ENCODE measurements at regions not wholly inside any gene's neighbourhood (a gene's known extent, or its start where the extent isn't known, plus 50 kb on each side); places are given as distances from the start of the nearest gene placed in this dataset.

DNA sequence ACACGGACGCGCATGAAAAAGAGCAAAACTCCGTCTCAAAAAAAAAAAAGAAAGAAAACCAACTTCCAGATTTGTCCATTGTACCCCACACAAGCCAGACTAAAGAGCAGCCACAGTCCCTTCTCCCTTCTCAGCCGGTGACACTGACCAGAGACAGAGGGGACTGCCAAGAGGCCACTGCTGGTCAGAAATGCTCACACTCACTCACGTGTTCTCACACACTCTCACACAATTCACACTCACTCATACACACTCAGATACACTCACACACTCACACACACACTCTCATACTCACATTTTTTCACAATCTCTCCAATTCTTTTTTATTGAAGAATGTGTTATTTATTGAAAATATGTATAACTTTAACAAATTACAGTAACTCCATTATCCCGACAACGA, 90.8 kb upstream of the RAB4A start:
- no peak overlapping the region for H3K4me3 ChIP-seq (ENCODE audit: low read depth, low read length)
- TF ChIP-seq, protein P1, sequence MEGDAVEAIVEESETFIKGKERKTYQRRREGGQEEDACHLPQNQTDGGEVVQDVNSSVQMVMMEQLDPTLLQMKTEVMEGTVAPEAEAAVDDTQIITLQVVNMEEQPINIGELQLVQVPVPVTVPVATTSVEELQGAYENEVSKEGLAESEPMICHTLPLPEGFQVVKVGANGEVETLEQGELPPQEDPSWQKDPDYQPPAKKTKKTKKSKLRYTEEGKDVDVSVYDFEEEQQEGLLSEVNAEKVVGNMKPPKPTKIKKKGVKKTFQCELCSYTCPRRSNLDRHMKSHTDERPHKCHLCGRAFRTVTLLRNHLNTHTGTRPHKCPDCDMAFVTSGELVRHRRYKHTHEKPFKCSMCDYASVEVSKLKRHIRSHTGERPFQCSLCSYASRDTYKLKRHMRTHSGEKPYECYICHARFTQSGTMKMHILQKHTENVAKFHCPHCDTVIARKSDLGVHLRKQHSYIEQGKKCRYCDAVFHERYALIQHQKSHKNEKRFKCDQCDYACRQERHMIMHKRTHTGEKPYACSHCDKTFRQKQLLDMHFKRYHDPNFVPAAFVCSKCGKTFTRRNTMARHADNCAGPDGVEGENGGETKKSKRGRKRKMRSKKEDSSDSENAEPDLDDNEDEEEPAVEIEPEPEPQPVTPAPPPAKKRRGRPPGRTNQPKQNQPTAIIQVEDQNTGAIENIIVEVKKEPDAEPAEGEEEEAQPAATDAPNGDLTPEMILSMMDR (IDR thresholded peaks at IDR 0.05; ENCODE audit: control insufficient read depth, extremely low read depth, insufficient read depth) = no peak
- DNase-seq (ENCODE audit: low read depth) = no peak

DNA sequence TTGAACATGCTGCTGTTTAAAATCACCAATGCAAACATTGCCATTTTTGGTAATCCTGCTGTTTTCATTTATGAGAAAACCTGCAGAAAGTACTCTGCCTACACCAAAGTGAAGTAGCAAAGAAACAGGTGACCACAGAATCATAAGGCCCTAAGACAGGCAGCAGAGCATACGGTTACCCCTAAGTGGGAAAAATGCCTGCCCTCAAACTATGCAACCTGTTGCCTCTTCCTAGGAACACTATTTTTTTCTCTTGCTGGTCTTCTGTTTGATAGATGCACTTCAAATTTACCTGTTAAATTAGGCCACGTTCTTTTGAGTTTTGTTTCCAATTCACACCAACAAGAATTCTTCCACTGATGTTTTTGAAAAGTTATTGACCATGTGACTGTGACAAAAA, 89.5 kb upstream of the RAB4A start:
- TF ChIP-seq, protein P1 (IDR thresholded peaks at IDR 0.05; ENCODE audit: control insufficient read depth, extremely low read depth, insufficient read depth) = no peak
- no peak for DNase-seq (ENCODE audit: low read depth)
- H3K4me3 ChIP-seq (ENCODE audit: low read depth, low read length) = no peak overlapping the region

DNA sequence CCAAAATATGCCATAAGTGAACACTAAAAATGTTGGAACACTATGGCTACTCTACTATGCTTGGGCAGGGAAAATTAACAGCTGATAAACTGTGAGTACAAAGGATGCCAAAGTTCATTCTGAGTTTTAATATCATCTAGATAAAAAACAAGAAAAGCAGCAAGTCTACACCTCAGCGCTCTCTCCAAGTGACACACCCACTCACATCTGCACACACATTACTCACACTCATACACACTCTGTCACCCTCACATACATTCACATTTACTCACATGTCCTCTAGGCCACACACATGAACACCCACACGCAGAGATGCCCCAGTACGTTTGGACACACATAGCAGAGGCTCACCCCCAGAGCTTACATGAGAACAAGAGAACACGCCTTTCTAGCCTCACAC, 87.3 kb upstream of the RAB4A start:
- no peak overlapping the region for H3K4me3 ChIP-seq (ENCODE audit: low read depth, low read length)
- DNase-seq (ENCODE audit: low read depth) = no peak
- TF ChIP-seq, protein P1 (IDR thresholded peaks at IDR 0.05; ENCODE audit: control insufficient read depth, extremely low read depth, insufficient read depth) = no peak

DNA sequence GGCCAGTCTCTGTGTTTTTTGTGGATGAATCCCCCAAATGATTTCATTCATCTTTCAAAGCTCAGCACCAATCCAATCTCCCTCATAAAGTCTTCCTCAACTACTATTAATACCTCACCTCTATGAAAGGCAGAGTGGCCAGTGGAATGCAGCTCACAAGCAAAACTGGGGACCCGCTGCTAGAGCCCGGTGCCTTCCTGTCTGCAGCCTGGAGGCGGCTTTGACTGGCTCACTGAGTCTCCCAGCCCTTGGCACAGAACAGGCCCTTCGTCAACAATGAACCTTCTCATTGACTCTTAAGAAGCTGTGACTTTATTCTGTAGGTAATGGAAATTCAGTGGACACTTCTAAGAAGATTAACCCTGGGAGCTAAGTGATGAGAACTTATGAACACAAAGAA, 86.8 kb upstream of the RAB4A start:
- no peak for DNase-seq (ENCODE audit: low read depth)
- TF ChIP-seq, protein P1 (IDR thresholded peaks at IDR 0.05; ENCODE audit: control insufficient read depth, extremely low read depth, insufficient read depth) = no peak
- H3K4me3 ChIP-seq (ENCODE audit: low read depth, low read length) = no peak overlapping the region

DNA sequence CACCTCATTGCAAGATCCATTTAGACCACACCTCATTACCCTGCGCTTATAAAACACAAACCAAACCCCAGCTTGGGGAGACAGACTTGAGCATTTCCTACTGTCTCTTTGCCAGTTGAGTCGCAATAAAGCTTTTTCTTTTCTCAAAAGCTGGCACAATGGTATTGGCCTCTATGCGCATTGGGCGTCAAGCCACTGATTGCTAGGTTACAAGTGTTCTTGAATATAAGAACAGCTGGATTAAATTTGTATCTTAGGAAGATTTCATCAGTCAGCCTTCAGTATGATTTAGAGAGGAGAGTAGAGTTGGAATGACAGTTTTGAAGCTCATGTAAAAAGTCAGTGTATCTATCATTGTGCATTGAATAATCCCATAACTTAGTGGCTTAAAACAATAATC, 84.9 kb upstream of the RAB4A start:
- H3K4me3 ChIP-seq (ENCODE audit: low read depth, low read length) = no peak overlapping the region
- TF ChIP-seq, protein P1 (IDR thresholded peaks at IDR 0.05; ENCODE audit: control insufficient read depth, extremely low read depth, insufficient read depth) = no peak
- DNase-seq (ENCODE audit: low read depth) = no peak

DNA sequence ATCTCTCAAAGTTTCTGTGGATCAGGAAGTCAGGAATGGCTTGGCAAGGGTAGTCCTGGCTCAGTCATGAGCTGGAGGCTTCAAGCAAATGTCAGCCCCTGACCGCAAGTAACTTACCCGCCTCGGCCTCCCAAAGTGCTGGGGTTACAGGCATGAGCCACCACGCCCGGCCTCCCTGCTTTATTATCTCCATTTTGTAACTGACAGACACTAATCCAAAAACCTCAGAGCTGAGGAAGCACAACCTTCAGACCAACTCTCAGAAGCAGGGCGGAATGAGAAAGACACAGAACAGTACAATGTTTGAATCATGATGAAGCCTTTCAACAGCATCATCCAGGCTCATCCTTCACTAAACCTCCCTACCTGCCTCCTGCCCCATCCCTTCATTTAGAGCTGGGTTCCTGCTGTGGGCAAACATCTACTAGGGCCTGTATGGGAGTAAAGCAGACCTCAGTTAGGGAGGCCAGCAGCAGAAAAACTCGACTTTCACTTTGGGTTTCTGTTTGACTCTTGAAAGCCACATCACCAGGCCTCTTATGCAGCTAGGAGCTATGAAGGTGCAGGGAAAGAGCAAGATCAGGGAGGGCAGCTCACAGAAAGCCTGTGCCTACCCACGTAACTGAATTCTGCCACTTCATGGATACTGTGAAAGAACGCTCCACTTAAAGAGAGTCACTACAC, 84.4 kb upstream of the RAB4A start:
- TF ChIP-seq, protein P1 (IDR thresholded peaks at IDR 0.05; ENCODE audit: control insufficient read depth, extremely low read depth, insufficient read depth) = no peak
- no peak for DNase-seq (ENCODE audit: low read depth)
- no peak overlapping the region for H3K4me3 ChIP-seq (ENCODE audit: low read depth, low read length)

DNA sequence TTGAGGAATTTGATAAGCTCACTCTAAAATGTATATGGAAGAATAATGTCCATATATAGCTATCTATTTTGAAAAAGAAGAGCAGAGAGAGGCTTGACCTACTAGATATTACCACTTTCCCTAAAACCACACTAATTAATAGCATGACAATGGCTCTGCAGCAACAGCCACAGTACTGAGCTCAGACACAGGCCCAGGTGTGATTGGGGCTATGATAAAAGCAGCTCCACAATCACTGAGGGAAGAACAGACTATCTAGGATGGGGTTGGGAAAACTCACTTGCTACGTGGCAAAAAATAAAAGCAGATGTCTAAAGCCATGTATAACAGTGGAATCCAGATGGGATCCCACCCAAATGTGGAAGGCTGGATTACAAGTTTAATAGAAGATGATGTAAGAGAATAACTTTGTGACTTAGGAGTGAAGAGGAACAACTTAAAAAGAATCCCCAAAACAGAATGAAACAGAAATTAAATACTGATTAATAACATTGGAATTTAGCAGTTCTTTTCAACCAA, 80.8 kb upstream of the RAB4A start:
- TF ChIP-seq, protein P1 (IDR thresholded peaks at IDR 0.05; ENCODE audit: control insufficient read depth, extremely low read depth, insufficient read depth) = no peak
- H3K4me3 ChIP-seq (ENCODE audit: low read depth, low read length) = no peak overlapping the region
- no peak for DNase-seq (ENCODE audit: low read depth)
